ENCODE measurements at regions not wholly inside any gene's neighbourhood (a gene's known extent, or its start where the extent isn't known, plus 50 kb on each side); places are given as distances from the start of the nearest gene placed in this dataset.
"Not testable (repeated sequence)": the region's sequence is repeated elsewhere in the genome, so short reads cannot be mapped to it uniquely, and the experiment has no call there.

- DNase-seq (ENCODE audit: low read depth), result no peak
- no peak overlapping the region for H3K4me3 ChIP-seq (ENCODE audit: low read depth, low read length)
- TF ChIP-seq CTCF (conservative IDR thresholded peaks at IDR 0.05; ENCODE audit: low read depth, low read length), result no peak
Observed at GRCh38 chr1:194857413-194857812, 1671.0 kb upstream of the B3GALT2 start.

- no peak for TF ChIP-seq CTCF (conservative IDR thresholded peaks at IDR 0.05; ENCODE audit: low read depth, low read length)
- DNase-seq (ENCODE audit: low read depth), result no peak
- no peak overlapping the region for H3K4me3 ChIP-seq (ENCODE audit: low read depth, low read length)
Observed at GRCh38 chr1:194848846-194849245, 1662.4 kb upstream of the B3GALT2 start.

GRCh38 chr1:194846488-194846887 is 1660.1 kb upstream of the B3GALT2 start:
- no peak for TF ChIP-seq CTCF (conservative IDR thresholded peaks at IDR 0.05; ENCODE audit: low read depth, low read length)
- DNase-seq (ENCODE audit: low read depth), result no peak
- H3K4me3 ChIP-seq (ENCODE audit: low read depth, low read length), result no peak overlapping the region

GRCh38 chr1:194843077-194843476 is 1656.7 kb upstream of the B3GALT2 start:
- H3K4me3 ChIP-seq (ENCODE audit: low read depth, low read length), result no peak overlapping the region
- DNase-seq (ENCODE audit: low read depth), result no peak
- no peak for TF ChIP-seq CTCF (conservative IDR thresholded peaks at IDR 0.05; ENCODE audit: low read depth, low read length)

- no peak for DNase-seq (ENCODE audit: low read depth)
- no peak for TF ChIP-seq CTCF (conservative IDR thresholded peaks at IDR 0.05; ENCODE audit: low read depth, low read length)
Observed at GRCh38 chr1:194833111-194833510, 1646.7 kb upstream of the B3GALT2 start.

GRCh38 chr1:194831595-194831994 is 1645.2 kb upstream of the B3GALT2 start:
- not testable (repeated sequence) for DNase-seq (ENCODE audit: low read depth); H3K4me3 ChIP-seq (ENCODE audit: low read depth, low read length)

More at GRCh38 chr1:194833111-194833510, 1646.7 kb upstream of the B3GALT2 start:
- no peak overlapping the region for H3K4me3 ChIP-seq (ENCODE audit: low read depth, low read length)

- TF ChIP-seq CTCF (conservative IDR thresholded peaks at IDR 0.05; ENCODE audit: low read depth, low read length), result no peak
Observed at GRCh38 chr1:194830387-194830786, 1644.0 kb upstream of the B3GALT2 start.

GRCh38 chr1:194829492-194829891 is 1643.1 kb upstream of the B3GALT2 start:
- no peak for DNase-seq (ENCODE audit: low read depth)
- no peak for TF ChIP-seq CTCF (conservative IDR thresholded peaks at IDR 0.05; ENCODE audit: low read depth, low read length)
- H3K4me3 ChIP-seq (ENCODE audit: low read depth, low read length), result no peak overlapping the region

More at GRCh38 chr1:194830387-194830786, 1644.0 kb upstream of the B3GALT2 start:
- no peak overlapping the region for H3K4me3 ChIP-seq (ENCODE audit: low read depth, low read length)
- DNase-seq (ENCODE audit: low read depth), result no peak

Measured in epithelial cell of proximal tubule (primary cell).